Esophagus (tissue), 2 donors: ENCODE measurements at regions not wholly inside any gene's neighbourhood (a gene's known extent, or its start where the extent isn't known, plus 50 kb on each side); places are given as distances from the start of the nearest gene placed in this dataset.
"Not testable (repeated sequence)": the region's sequence is repeated elsewhere in the genome, so short reads cannot be mapped to it uniquely, and the experiment has no call there.

Experiments
- H3K27ac ChIP-seq, 2 donors: one replicate each; pipeline ENCODE4 v1.5.1; 2013; ENCODE audit warnings: low read depth in 2 of 2, mild to moderate bottlenecking in 2 of 2, inconsistent platforms in 1 of 2, low read length in 1 of 2, moderate library complexity in 1 of 2
- H3K27me3 ChIP-seq, 2 donors: one replicate each; pipeline ENCODE4 v1.6.1; 2013; ENCODE audit warnings: low read length in 2 of 2, control low read depth in 1 of 2, mild to moderate bottlenecking in 1 of 2; ENCODE audit not compliant: insufficient read depth in 2 of 2, control insufficient read depth in 1 of 2
- H3K36me3 ChIP-seq, 2 donors: one replicate each; pipeline ENCODE4 v1.6.1; 2013; ENCODE audit warnings: low read length in 1 of 2; ENCODE audit not compliant: control insufficient read depth in 2 of 2, insufficient read depth in 2 of 2
- H3K4me1 ChIP-seq, 2 donors: one replicate each; pipeline ENCODE4 v1.6.1; 2013; ENCODE audit warnings: low read length in 1 of 2; ENCODE audit not compliant: control insufficient read depth in 2 of 2, insufficient read depth in 2 of 2
- H3K4me3 ChIP-seq, 2 donors: one replicate each; pipeline ENCODE4 v1.5.1; 2013; ENCODE audit warnings: low read length in 2 of 2, mild to moderate bottlenecking in 2 of 2, low read depth in 1 of 2, moderate library complexity in 1 of 2
- H3K9me3 ChIP-seq, 2 donors: one replicate each; pipeline ENCODE4 v1.6.1; 2013; ENCODE audit warnings: mild to moderate bottlenecking in 2 of 2, low read depth in 1 of 2, low read length in 1 of 2, moderate library complexity in 1 of 2; ENCODE audit not compliant: control insufficient read depth in 2 of 2, insufficient read depth in 1 of 2
- WGBS, 2 donors: extraction: QIAGEN DNeasy Blood & Tissue Kit; methylation state at CpG; one replicate each; pipeline ENCODE4 v1.1.7; 2013; 5-methylcytosine and 5-hydroxymethylcytosine counted together
- donor health status: healthy with polysubstance abuse.
- donor health status: Bipolar disorder and iron deficiency.

GRCh38 chr3:174355505-174355904 is 503.6 kb upstream of the NAALADL2 start:
- Histone ChIP-seq H3K4me1 (no peaks in the 10 kb centered on the region), H3K27me3 (no peaks in the 10 kb centered on the region), H3K9me3 (no peaks in the 10 kb centered on the region), H3K36me3 (no peaks in the 10 kb centered on the region), H3K27ac (no peak overlapping the region), H3K4me3 (no peak overlapping the region)
- 18 to 23% methylated on average over 1 of the region's 1 CpG for WGBS, 2 donors

GRCh38 chr3:174356596-174356995 is 502.5 kb upstream of the NAALADL2 start:
- no peaks in the 10 kb centered on the region for H3K9me3 ChIP-seq
- no peak overlapping the region for H3K4me3 ChIP-seq
- no peak overlapping the region for H3K27ac ChIP-seq
- H3K36me3 ChIP-seq: no peaks in the 10 kb centered on the region
- WGBS, 2 donors: 52 to 71% methylated on average over 1 of the region's 1 CpG
- H3K4me1 ChIP-seq: no peaks in the 10 kb centered on the region
- no peaks in the 10 kb centered on the region for H3K27me3 ChIP-seq

GRCh38 chr3:174358252-174358651 is 500.9 kb upstream of the NAALADL2 start:
- no peaks in the 10 kb centered on the region for H3K4me1 ChIP-seq
- H3K27me3 ChIP-seq: no peaks in the 10 kb centered on the region
- H3K9me3 ChIP-seq: no peaks in the 10 kb centered on the region
- 90 to 92% methylated on average over 1 of the region's 1 CpG for WGBS, 2 donors
- no peak overlapping the region for H3K4me3 ChIP-seq
- no peaks in the 10 kb centered on the region for H3K36me3 ChIP-seq
- no peak overlapping the region for H3K27ac ChIP-seq

GRCh38 chr3:174362556-174362955 is 496.6 kb upstream of the NAALADL2 start:
- WGBS, 2 donors: 86 to 89% methylated on average over 3 of the region's 3 CpGs
- H3K9me3 ChIP-seq: no peaks in the 10 kb centered on the region
- no peaks in the 10 kb centered on the region for H3K27me3 ChIP-seq
- no peaks in the 10 kb centered on the region for H3K4me1 ChIP-seq
- H3K36me3 ChIP-seq: no peaks in the 10 kb centered on the region
- H3K4me3 ChIP-seq: no peak overlapping the region
- H3K27ac ChIP-seq: no peak overlapping the region

GRCh38 chr3:174363256-174363655 is 495.9 kb upstream of the NAALADL2 start:
- H3K4me3 ChIP-seq: no peak overlapping the region
- no peak overlapping the region for H3K27ac ChIP-seq
- H3K36me3 ChIP-seq: no peaks in the 10 kb centered on the region
- WGBS, 2 donors: 38 to 45% methylated on average over 3 of the region's 3 CpGs
- H3K27me3 ChIP-seq: no peaks in the 10 kb centered on the region
- no peaks in the 10 kb centered on the region for H3K4me1 ChIP-seq
- H3K9me3 ChIP-seq: no peaks in the 10 kb centered on the region

- Histone ChIP-seq H3K36me3 (no peaks in the 10 kb centered on the region), H3K27ac (no peak overlapping the region), H3K4me3 (no peak overlapping the region), H3K27me3 (no peaks in the 10 kb centered on the region), H3K9me3 (no peaks in the 10 kb centered on the region), H3K4me1 (no peaks in the 10 kb centered on the region)
- WGBS, 2 donors: 89% methylated on average over 1 of the region's 1 CpG
Observed at GRCh38 chr3:174365796-174366195, 493.3 kb upstream of the NAALADL2 start.

GRCh38 chr3:174366904-174367303 is 492.2 kb upstream of the NAALADL2 start:
- not testable (repeated sequence) for H3K27ac ChIP-seq, H3K27me3 ChIP-seq, H3K36me3 ChIP-seq, H3K4me1 ChIP-seq, H3K4me3 ChIP-seq, H3K9me3 ChIP-seq
- 76 to 87% methylated on average over 5 of the region's 5 CpGs for WGBS, 2 donors

- Histone ChIP-seq H3K36me3 (no peaks in the 10 kb centered on the region), H3K27me3 (no peaks in the 10 kb centered on the region), H3K27ac (no peak overlapping the region), H3K4me1 (no peaks in the 10 kb centered on the region), H3K4me3 (no peak overlapping the region), H3K9me3 (peaks cover 0 to 6% of the 10 kb centered on the region in 2 donors)
Observed at GRCh38 chr3:174376346-174376745, 482.8 kb upstream of the NAALADL2 start.

- Histone ChIP-seq H3K27ac (no peak overlapping the region), H3K9me3 (peaks cover 0 to 6% of the 10 kb centered on the region in 2 donors), H3K4me1 (no peaks in the 10 kb centered on the region), H3K36me3 (no peaks in the 10 kb centered on the region), H3K27me3 (no peaks in the 10 kb centered on the region), H3K4me3 (no peak overlapping the region)
- 96 to 98% methylated on average over 32 of the region's 32 CpGs for WGBS, 2 donors
Observed at GRCh38 chr3:174377096-174377495, 482.0 kb upstream of the NAALADL2 start.

- Histone ChIP-seq H3K27me3 (no peaks in the 10 kb centered on the region), H3K4me1 (no peaks in the 10 kb centered on the region), H3K9me3 (peaks cover 0 to 6% of the 10 kb centered on the region in 2 donors), H3K4me3 (no peak overlapping the region), H3K27ac (no peak overlapping the region), H3K36me3 (no peaks in the 10 kb centered on the region)
- 96 to 97% methylated on average over 13 of the region's 13 CpGs for WGBS, 2 donors
Observed at GRCh38 chr3:174377684-174378083, 481.4 kb upstream of the NAALADL2 start.
